ENCODE measurements at regions not wholly inside any gene's neighbourhood (a gene's known extent, or its start where the extent isn't known, plus 50 kb on each side); places are given as distances from the start of the nearest gene placed in this dataset.
A peak's percentile ranks its signal among the peaks of the same experiment; 100 is the strongest.
"Not testable (repeated sequence)": the region's sequence is repeated elsewhere in the genome, so short reads cannot be mapped to it uniquely, and the experiment has no call there.

DNA sequence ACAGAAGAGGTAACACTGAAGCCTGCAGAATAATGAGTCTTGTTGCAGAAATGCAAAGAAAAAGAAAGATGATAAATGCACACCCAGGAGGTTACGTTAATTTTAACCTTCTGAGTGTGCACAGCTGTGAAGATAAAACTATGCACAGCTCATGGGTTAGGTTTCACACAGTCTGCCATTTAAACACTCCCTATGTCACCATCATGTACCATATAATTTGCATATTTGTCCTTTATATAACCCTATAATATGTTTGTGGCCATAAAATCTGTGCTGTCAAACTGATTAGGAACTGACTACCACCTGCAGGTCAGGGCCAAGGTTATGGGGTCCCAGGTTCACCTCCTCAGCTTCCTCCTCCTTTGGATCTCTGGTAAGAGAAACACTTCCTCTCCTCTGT lies 205.5 kb downstream of the RPIA start:
- TF ChIP-seq, protein P1, sequence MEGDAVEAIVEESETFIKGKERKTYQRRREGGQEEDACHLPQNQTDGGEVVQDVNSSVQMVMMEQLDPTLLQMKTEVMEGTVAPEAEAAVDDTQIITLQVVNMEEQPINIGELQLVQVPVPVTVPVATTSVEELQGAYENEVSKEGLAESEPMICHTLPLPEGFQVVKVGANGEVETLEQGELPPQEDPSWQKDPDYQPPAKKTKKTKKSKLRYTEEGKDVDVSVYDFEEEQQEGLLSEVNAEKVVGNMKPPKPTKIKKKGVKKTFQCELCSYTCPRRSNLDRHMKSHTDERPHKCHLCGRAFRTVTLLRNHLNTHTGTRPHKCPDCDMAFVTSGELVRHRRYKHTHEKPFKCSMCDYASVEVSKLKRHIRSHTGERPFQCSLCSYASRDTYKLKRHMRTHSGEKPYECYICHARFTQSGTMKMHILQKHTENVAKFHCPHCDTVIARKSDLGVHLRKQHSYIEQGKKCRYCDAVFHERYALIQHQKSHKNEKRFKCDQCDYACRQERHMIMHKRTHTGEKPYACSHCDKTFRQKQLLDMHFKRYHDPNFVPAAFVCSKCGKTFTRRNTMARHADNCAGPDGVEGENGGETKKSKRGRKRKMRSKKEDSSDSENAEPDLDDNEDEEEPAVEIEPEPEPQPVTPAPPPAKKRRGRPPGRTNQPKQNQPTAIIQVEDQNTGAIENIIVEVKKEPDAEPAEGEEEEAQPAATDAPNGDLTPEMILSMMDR (IDR thresholded peaks at IDR 0.05; ENCODE audit: borderline replicate concordance, control extremely low read depth, extremely low read depth, insufficient read depth, missing control alignments) = no peak
- in situ Hi-C loops (cut with MboI; ENCODE audit: low sequenced_read_pairs, unreplicated experiment) = loop anchor here (25.0 kb wide), 1 partner anchor 310 kb away; no protein-coding TSS in a partner anchor
- no peak for DNase-seq (ENCODE audit: low spot score)

DNA sequence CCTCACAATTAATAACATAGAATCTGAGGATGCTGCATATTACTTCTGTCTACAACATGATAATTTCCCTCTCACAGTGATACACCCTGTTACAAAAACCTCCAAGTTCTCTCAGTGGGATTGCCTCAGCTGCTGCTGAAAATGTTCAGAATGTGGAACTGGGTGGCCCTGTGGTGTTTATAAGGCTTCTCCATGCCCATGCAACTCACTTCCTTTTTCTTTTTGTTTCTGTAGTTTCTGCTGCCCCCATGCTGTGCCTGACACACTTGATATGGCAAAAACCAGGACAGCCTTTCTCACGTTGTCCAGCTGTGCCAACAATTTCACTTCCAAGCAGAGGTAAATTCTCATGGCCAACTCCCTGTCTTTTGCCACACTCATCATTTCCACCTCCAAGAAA lies 206.2 kb downstream of the RPIA start:
- TF ChIP-seq, protein P1 (IDR thresholded peaks at IDR 0.05; ENCODE audit: borderline replicate concordance, control extremely low read depth, extremely low read depth, insufficient read depth, missing control alignments) = no peak
- in situ Hi-C loops (cut with MboI; ENCODE audit: low sequenced_read_pairs, unreplicated experiment) = loop anchor here (25.0 kb wide), 1 partner anchor 310 kb away; no protein-coding TSS in a partner anchor
- no peak for DNase-seq (ENCODE audit: low spot score)

DNA sequence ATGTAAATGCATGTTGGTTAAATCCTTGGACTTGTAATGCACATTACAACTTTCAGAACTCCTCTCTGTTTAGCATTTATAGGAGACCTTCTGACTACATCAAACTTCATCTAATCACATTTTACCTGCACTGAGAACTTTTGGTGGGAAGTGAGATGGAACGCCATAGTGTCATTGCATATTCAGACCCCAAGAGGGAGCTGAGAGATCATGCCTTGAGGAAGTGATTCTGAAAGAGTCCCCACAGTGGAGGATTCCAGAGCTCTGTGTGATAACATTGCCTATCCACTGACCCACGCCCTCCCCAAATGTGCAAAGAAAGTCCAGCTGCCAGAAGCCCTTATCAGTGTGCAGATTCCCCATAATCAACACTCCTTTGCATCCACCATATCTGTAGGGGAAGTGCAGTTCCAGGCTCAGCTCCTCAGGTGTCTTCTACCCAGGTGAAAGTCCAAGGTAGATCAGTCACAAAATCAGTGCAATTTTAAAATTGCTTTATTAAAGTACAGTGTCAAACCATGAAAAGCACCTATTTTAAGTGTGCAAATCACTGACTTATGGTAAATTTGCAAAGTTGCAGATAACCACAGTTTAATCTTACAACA lies 212.4 kb downstream of the RPIA start:
- DNase-seq (ENCODE audit: low spot score) = peak; percentile 2
- TF ChIP-seq, protein P1 (IDR thresholded peaks at IDR 0.05; ENCODE audit: borderline replicate concordance, control extremely low read depth, extremely low read depth, insufficient read depth, missing control alignments) = peak; percentile 44
- in situ Hi-C loops (cut with MboI; ENCODE audit: low sequenced_read_pairs, unreplicated experiment) = loop anchor here (10.0 kb wide), 1 partner anchor 941 kb away; no protein-coding TSS in a partner anchor

DNA sequence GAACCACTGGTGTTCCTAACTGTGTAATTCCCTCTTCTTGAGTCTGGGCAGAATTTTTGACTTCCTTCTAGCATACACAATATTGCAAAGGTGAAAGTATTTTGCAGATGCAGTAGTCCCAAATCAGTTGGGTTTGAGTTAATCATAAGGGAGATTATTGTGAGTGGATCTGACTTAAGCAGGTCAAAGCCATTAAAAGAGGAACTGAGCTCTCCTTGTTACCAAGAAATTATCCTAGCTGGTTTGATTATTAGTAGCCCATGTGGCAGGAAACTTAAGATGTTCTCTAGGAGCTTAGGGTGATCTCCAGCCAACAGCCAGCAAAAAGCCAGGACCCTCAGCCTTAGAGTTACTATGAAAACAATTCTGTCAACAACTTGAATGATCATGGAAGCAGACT lies 221.8 kb downstream of the RPIA start:
- TF ChIP-seq, protein P1 (IDR thresholded peaks at IDR 0.05; ENCODE audit: borderline replicate concordance, control extremely low read depth, extremely low read depth, insufficient read depth, missing control alignments) = no peak
- in situ Hi-C loops (cut with MboI; ENCODE audit: low sequenced_read_pairs, unreplicated experiment) = no loop called here
- DNase-seq (ENCODE audit: low spot score) = no peak

DNA sequence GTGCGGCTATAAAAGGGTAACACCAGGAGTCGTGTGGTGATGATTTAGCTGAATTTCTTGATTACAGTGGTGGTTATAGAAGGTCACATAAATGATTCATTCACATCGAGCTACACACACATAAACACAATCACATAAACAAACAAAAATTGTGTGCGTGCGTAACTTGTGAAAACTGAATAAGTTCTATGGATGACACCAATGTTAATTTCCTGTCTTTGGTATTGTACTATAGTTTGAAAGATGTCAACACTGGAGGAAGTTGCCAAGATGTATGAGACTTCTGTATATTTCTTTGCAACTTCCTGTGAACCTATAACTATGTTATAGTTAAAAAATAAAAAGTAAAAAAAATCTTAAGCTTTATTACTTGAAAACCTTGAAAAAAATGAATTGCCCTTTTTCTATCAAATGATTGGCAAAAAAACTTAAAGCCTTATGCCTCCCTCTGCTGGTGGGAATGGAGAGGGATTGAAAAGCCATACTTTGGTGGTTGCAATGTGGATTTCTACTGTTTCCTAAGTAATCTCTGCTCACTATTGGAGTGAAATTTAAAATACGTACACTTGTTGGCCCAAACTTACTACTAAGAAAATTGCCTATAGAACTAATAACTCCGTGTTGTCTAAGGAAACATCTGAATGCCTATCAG lies 227.7 kb downstream of the RPIA start:
- in situ Hi-C loops (cut with MboI; ENCODE audit: low sequenced_read_pairs, unreplicated experiment) = no loop called here
- TF ChIP-seq, protein P1 (IDR thresholded peaks at IDR 0.05; ENCODE audit: borderline replicate concordance, control extremely low read depth, extremely low read depth, insufficient read depth, missing control alignments) = no peak
- peak; percentile 0 for DNase-seq (ENCODE audit: low spot score)

DNA sequence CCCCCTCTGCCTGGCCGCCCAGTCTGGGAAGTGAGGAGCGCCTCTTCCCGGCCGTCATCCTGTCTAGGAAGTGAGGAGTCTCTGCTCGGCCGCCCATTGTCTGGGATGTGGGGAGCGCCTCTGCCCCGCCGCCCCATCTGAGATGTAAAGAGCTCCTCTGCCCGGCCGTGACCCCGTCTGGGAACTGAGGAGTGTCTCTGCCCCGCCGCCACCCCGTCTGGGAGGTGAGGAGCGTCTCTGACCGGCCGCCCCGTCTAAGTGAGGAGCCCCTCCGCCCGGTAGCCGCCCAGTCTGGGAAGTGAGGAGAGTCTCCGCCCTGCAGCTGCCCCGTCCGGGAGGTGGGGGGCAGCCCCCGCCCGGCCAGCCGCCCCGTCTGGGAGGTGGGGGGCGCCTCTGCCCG lies 228.9 kb downstream of the RPIA start:
- in situ Hi-C loops (cut with MboI; ENCODE audit: low sequenced_read_pairs, unreplicated experiment); DNase-seq (ENCODE audit: low spot score): not testable (repeated sequence)

DNA sequence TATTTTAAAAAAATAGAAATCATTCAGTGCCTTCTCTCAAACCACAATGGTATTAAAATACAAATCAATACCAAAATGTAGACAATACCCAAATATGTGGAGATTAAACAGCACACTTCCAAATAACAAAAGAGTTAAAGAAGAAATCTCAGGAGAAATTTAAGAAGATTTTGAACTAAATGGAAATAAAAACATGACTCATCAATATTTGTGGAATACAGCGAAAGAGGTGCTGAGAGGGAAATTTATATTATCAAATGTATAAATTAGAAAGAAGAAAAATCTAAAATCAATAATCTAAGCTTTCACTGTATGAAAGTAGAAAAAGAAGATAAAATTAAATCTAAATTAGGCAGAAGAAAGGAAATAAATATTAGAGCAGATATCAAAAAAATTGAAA lies 233.1 kb downstream of the RPIA start:
- TF ChIP-seq, protein P1 (IDR thresholded peaks at IDR 0.05; ENCODE audit: borderline replicate concordance, control extremely low read depth, extremely low read depth, insufficient read depth, missing control alignments) = no peak
- no peak for DNase-seq (ENCODE audit: low spot score)
- in situ Hi-C loops (cut with MboI; ENCODE audit: low sequenced_read_pairs, unreplicated experiment) = no loop called here

Data from GM13976 (cell line).